Stomach (tissue), 8 donors: ENCODE measurements at regions not wholly inside any gene's neighbourhood (a gene's known extent, or its start where the extent isn't known, plus 50 kb on each side); places are given as distances from the start of the nearest gene placed in this dataset.

Experiments
- DNase-seq, 2 donors: peaks; one replicate each; pipeline versions ENCODE4 v3.0.0 to v3.0.0-alpha.2; 2013 to 2019
- H3K27ac ChIP-seq, 5 donors: fragments of 200-600 bp in 4 of 5; sonication (generic) in 4 of 5; one replicate each; pipeline ENCODE4 v1.5.1; 2013 to 2019; ENCODE audit warnings: mild to moderate bottlenecking in 1 of 5, moderate library complexity in 1 of 5
- H3K27me3 ChIP-seq, 3 donors: fragments of 200-600 bp; sonication (generic); one replicate each; pipeline ENCODE4 v1.5.1; 2017 to 2019; ENCODE audit warnings: mixed run types in 1 of 3
- H3K36me3 ChIP-seq, 4 donors: fragments of 200-600 bp; sonication (generic); 1 replicate in 3 of 4; 2 replicates in 1 of 4; pipeline ENCODE4 v1.5.1; 2016 to 2019
- H3K4me1 ChIP-seq, 4 donors: fragments of 200-600 bp; sonication (generic); one replicate each; pipeline ENCODE4 v1.5.1; 2016 to 2019
- H3K4me3 ChIP-seq, 4 donors: fragments of 200-600 bp; sonication (generic) in 3 of 4; one replicate each; pipeline ENCODE4 v1.5.1; 2016 to 2019; ENCODE audit warnings: mild to moderate bottlenecking in 1 of 4
- H3K9me3 ChIP-seq, 4 donors: fragments of 200-600 bp; sonication (generic); one replicate each; pipeline ENCODE4 v1.5.1; 2016 to 2019
- EP300 ChIP-seq: sonication (generic); formaldehyde crosslinking; IDR thresholded peaks from one replicate; pipeline ENCODE4 v1.6.1; 2017; ENCODE audit warnings: antibody characterized with exemption
- POLR2A ChIP-seq, 4 donors: fragments of 450-650 bp; IDR thresholded peaks; one replicate each; pipeline ENCODE4 v1.6.1; 2016; ENCODE audit warnings: antibody characterized with exemption in 4 of 4, control low read depth in 2 of 4, mild to moderate bottlenecking in 1 of 4, moderate library complexity in 1 of 4
- POLR2AphosphoS5 ChIP-seq, 3 donors: sonication (generic); formaldehyde crosslinking; IDR thresholded peaks; one replicate each; pipeline ENCODE4 v1.6.1; 2016; ENCODE audit warnings: antibody characterized with exemption in 3 of 3
- WGBS, 5 donors: extraction: QIAGEN DNeasy Blood & Tissue Kit in 3 of 5; methylation state at CpG; one replicate each; pipeline versions ENCODE4 v1.1.5 to v1.1.7; 2013 to 2018; 5-methylcytosine and 5-hydroxymethylcytosine counted together
- intact Hi-C: fragments of 100-400 bp; cut with DNase I; formaldehyde crosslinking; loops from one replicate; pipeline ENCODE4 v1.15.1; 2023; ENCODE audit warnings: low total_unique reads
- TF ChIP-seq, protein P1 (sequence below), 7 experiments: fragments of 450-650 bp in 4 of 7; fragments of 200-600 bp in 3 of 7; sonication (generic) in 3 of 7; IDR thresholded peaks; one replicate each; pipeline ENCODE4 v1.5.1; 2016 to 2019; ENCODE audit warnings: antibody characterized with exemption in 7 of 7, control low read depth in 2 of 7, mild to moderate bottlenecking in 1 of 7
- donor health status: healthy with polysubstance abuse.
- donor health status: Bipolar disorder and iron deficiency.
- donor health status: healthy.

DNA sequence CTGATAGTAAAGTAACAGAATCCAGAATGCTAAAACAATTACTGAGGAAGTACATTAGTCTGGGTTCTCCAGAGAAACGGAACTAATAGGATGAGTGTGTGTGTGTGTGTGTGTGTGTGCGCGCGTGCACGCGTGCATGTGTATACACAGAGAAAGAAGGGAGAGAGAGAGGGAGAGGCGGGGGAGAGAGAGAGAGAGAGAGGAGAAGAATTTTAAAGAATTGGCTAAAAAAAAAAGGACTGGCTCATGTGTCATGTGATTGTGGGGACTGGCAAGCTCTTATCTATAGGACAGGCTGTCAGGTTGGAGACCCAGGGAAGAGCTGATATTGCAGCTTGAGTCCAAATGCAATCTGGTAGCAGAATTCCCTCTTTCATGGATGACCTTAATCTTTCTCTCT is 976.2 kb upstream of the CDH2 start:
- 66 to 79% (median 68%) methylated on average over 7 of the region's 7 CpGs for WGBS, 5 donors
- H3K36me3 ChIP-seq: no peaks in the 10 kb centered on the region
- H3K4me1 ChIP-seq: no peaks in the 10 kb centered on the region
- H3K4me3 ChIP-seq: no peak overlapping the region
- intact Hi-C loops: no loop called here
- peak in 1 of 2 donors; percentile 6 for DNase-seq
- no peak for TF ChIP-seq POLR2AphosphoS5 (IDR thresholded peaks at IDR 0.05)
- no peak for TF ChIP-seq POLR2A (IDR thresholded peaks at IDR 0.05)
- TF ChIP-seq, protein P1, sequence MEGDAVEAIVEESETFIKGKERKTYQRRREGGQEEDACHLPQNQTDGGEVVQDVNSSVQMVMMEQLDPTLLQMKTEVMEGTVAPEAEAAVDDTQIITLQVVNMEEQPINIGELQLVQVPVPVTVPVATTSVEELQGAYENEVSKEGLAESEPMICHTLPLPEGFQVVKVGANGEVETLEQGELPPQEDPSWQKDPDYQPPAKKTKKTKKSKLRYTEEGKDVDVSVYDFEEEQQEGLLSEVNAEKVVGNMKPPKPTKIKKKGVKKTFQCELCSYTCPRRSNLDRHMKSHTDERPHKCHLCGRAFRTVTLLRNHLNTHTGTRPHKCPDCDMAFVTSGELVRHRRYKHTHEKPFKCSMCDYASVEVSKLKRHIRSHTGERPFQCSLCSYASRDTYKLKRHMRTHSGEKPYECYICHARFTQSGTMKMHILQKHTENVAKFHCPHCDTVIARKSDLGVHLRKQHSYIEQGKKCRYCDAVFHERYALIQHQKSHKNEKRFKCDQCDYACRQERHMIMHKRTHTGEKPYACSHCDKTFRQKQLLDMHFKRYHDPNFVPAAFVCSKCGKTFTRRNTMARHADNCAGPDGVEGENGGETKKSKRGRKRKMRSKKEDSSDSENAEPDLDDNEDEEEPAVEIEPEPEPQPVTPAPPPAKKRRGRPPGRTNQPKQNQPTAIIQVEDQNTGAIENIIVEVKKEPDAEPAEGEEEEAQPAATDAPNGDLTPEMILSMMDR (IDR thresholded peaks at IDR 0.05): no peak
- no peak for TF ChIP-seq EP300
- no peaks in the 10 kb centered on the region for H3K9me3 ChIP-seq
- H3K27ac ChIP-seq: no peak overlapping the region
- no peaks in the 10 kb centered on the region for H3K27me3 ChIP-seq

DNA sequence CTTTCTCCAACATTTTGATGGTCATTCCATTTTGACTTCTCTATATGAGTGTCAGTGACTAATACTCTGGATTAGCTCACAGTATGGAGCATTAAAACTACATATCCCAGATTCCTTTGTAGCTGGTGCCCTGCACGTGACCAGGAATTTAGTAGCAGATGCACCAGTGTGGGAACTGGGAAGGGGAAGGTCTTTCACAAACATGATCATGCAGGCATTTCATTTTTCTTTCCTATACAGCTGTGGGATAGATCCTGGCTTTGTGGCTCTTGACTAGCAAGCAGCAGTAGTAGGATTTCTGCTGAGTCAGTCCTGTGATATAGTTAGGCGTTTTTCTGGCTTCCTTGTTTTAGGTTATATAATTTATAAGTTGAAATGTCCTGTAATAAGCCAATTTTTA is 971.0 kb upstream of the CDH2 start:
- H3K36me3 ChIP-seq: no peaks in the 10 kb centered on the region
- TF ChIP-seq POLR2AphosphoS5 (IDR thresholded peaks at IDR 0.05) (no peak), EP300 (no peak), POLR2A (IDR thresholded peaks at IDR 0.05) (no peak)
- TF ChIP-seq, protein P1 (IDR thresholded peaks at IDR 0.05): no peak
- no peak overlapping the region for H3K27ac ChIP-seq
- no peak overlapping the region for H3K4me3 ChIP-seq
- H3K9me3 ChIP-seq: no peaks in the 10 kb centered on the region
- no peaks in the 10 kb centered on the region for H3K27me3 ChIP-seq
- 22 to 36% (median 30%) methylated on average over 2 of the region's 2 CpGs for WGBS, 5 donors
- intact Hi-C loops: no loop called here
- no peaks in the 10 kb centered on the region for H3K4me1 ChIP-seq
- DNase-seq: peak in 1 of 2 donors; percentile 35

DNA sequence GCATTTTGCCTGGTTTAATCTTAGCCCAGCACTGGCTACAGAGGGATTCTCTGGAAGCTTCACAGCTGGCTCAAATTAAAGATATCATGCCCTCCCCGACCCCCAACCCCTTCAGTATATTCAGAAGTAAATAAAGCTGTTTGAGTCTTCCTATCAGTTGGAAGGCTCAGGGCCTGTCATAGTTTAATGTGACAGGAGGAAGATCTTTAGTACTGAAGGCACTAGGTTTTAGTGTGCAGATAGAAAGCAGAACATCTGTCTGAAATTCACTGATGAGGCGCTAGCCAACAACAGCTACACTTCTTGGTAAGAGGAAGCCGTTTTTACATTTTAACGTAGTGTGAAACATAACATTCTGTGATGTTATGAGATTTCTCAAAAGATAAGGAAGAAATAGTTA is 969.1 kb upstream of the CDH2 start:
- 44 to 60% (median 49%) methylated on average over 4 of the region's 4 CpGs for WGBS, 5 donors

DNA sequence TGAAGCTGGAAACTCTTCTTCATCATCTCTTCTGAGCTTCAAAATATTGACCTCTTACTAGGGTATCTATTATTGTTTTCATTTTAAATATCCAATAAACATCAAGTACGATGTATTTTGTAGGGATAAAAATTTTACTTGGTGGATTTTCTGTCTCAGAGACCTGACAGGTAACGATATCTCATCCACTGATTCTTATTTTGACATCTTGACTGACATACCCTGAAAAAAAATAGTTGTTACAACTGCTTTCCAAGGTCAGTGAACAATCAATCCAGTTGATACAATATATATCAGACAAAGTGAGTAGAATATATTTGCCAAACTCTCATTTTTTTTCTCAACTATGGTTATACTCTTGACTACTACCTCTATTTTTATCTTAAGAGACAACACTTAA is 963.7 kb upstream of the CDH2 start:
- no peaks in the 10 kb centered on the region for H3K9me3 ChIP-seq
- no peak overlapping the region for H3K4me3 ChIP-seq
- no peak for DNase-seq
- no peaks in the 10 kb centered on the region for H3K27me3 ChIP-seq
- no peaks in the 10 kb centered on the region for H3K4me1 ChIP-seq
- intact Hi-C loops: no loop called here
- TF ChIP-seq POLR2A (IDR thresholded peaks at IDR 0.05) (no peak), POLR2AphosphoS5 (IDR thresholded peaks at IDR 0.05) (no peak), EP300 (no peak)
- TF ChIP-seq, protein P1 (IDR thresholded peaks at IDR 0.05): no peak
- no peaks in the 10 kb centered on the region for H3K36me3 ChIP-seq
- WGBS, 5 donors: 70 to 89% (median 73%) methylated on average over 2 of the region's 2 CpGs
- H3K27ac ChIP-seq: no peak overlapping the region

More for the DNA sequence above, 969.1 kb upstream of the CDH2 start:
- intact Hi-C loops: no loop called here
- no peak for TF ChIP-seq POLR2A (IDR thresholded peaks at IDR 0.05)
- TF ChIP-seq, protein P1 (IDR thresholded peaks at IDR 0.05): no peak
- no peak for TF ChIP-seq POLR2AphosphoS5 (IDR thresholded peaks at IDR 0.05)
- TF ChIP-seq EP300: no peak
- Histone ChIP-seq H3K36me3 (no peaks in the 10 kb centered on the region), H3K4me3 (no peak overlapping the region), H3K9me3 (no peaks in the 10 kb centered on the region), H3K27me3 (no peaks in the 10 kb centered on the region), H3K4me1 (no peaks in the 10 kb centered on the region), H3K27ac (no peak overlapping the region)
- peak in 1 of 2 donors; percentile 9 for DNase-seq
